Naive thymus-derived CD4-positive, alpha-beta T cell (primary cell): ENCODE measurements at regions not wholly inside any gene's neighbourhood (a gene's known extent, or its start where the extent isn't known, plus 50 kb on each side); places are given as distances from the start of the nearest gene placed in this dataset.

Source experiments
- ATAC-seq: fragments of 150-1000 bp; cut with Tn5 transposase; 2 replicates; pipeline ENCODE4 v1.10.0; 2021; ENCODE audit warnings: mild to moderate bottlenecking, moderate library complexity
- CTCF ChIA-PET: fragments of 350-600 bp; sonication (Branson Sonifier 250); formaldehyde crosslinking; loops from one replicate; lab custom pipeline; 2021; ENCODE audit warnings: antibody characterized with exemption; lab: Charles Lee
- POLR2A ChIA-PET: fragments of 350-600 bp; sonication (Branson Sonifier 250); formaldehyde crosslinking; loops from one replicate; lab custom pipeline; 2021; ENCODE audit warnings: antibody characterized with exemption, inconsistent platforms; lab: Charles Lee
- DNase-seq, 9 donors: peaks; one replicate each; pipeline versions ENCODE4 v3.0.0 to v3.0.0-alpha.2; 2020 to 2022; ENCODE audit warnings: mixed read lengths in 1 of 9
- H3K27ac ChIP-seq: one replicate; pipeline ENCODE4 v1.7.0; 2013; ENCODE audit warnings: mild to moderate bottlenecking, low read depth, low read length, moderate library complexity
- H3K27me3 ChIP-seq, 2 donors: one replicate each; pipeline ENCODE4 v1.7.0; 2013; ENCODE audit warnings: low read length in 2 of 2, mild to moderate bottlenecking in 2 of 2, moderate library complexity in 2 of 2; ENCODE audit not compliant: control insufficient read depth in 2 of 2, insufficient read depth in 2 of 2
- H3K36me3 ChIP-seq, 3 experiments: 1 replicate in 2 of 3; 2 replicates in 1 of 3; pipeline ENCODE4 v1.7.0; 2013; ENCODE audit warnings: low read length in 3 of 3, mild to moderate bottlenecking in 3 of 3, moderate library complexity in 1 of 3; ENCODE audit not compliant: insufficient read depth in 3 of 3, control insufficient read depth in 2 of 3
- H3K4me1 ChIP-seq, 2 donors: one replicate each; pipeline ENCODE4 v1.7.0; 2013; ENCODE audit warnings: low read length in 2 of 2, mild to moderate bottlenecking in 2 of 2, moderate library complexity in 1 of 2; ENCODE audit not compliant: control insufficient read depth in 2 of 2, insufficient read depth in 2 of 2
- H3K4me3 ChIP-seq: 2 replicates; pipeline ENCODE4 v1.7.0; 2013; ENCODE audit warnings: mild to moderate bottlenecking, low read length
- H3K9me3 ChIP-seq, 3 experiments: 1 replicate in 2 of 3; 2 replicates in 1 of 3; pipeline ENCODE4 v1.7.0; 2013; ENCODE audit warnings: low read length in 3 of 3; ENCODE audit not compliant: control insufficient read depth in 2 of 3
- H3K27ac Mint-ChIP-seq, 9 donors: one replicate each; pipeline ENCODE4 v1.8.0; 2020 to 2022; ENCODE audit warnings: mixed read lengths in 9 of 9, mild to moderate bottlenecking in 8 of 9, moderate library complexity in 5 of 9, inconsistent platforms in 2 of 9
- H3K27me3 Mint-ChIP-seq, 5 donors: one replicate each; pipeline ENCODE4 v1.8.0; 2021 to 2022; ENCODE audit warnings: mixed read lengths in 5 of 5, mild to moderate bottlenecking in 1 of 5
- H3K36me3 Mint-ChIP-seq, 5 donors: one replicate each; pipeline ENCODE4 v1.8.0; 2020 to 2022; ENCODE audit warnings: mixed read lengths in 5 of 5, mild to moderate bottlenecking in 3 of 5, inconsistent platforms in 1 of 5
- H3K4me1 Mint-ChIP-seq, 7 donors: one replicate each; pipeline ENCODE4 v1.8.0; 2020 to 2022; ENCODE audit warnings: mixed read lengths in 7 of 7, mild to moderate bottlenecking in 3 of 7, inconsistent platforms in 1 of 7
- H3K4me3 Mint-ChIP-seq, 10 donors: one replicate each; pipeline ENCODE4 v1.8.0; 2020 to 2022; ENCODE audit warnings: mild to moderate bottlenecking in 10 of 10, mixed read lengths in 10 of 10, moderate library complexity in 6 of 10, inconsistent platforms in 2 of 10
- H3K9me3 Mint-ChIP-seq, 11 donors: one replicate each; pipeline ENCODE4 v1.8.0; 2020 to 2022; ENCODE audit warnings: mixed read lengths in 11 of 11, mild to moderate bottlenecking in 4 of 11, inconsistent platforms in 1 of 11, moderate library complexity in 1 of 11
- intact Hi-C, 2 donors: fragments of 100-400 bp; cut with micrococcal nuclease; formaldehyde crosslinking; loops; one replicate each; pipeline ENCODE4 v1.15.1; 2023

DNA sequence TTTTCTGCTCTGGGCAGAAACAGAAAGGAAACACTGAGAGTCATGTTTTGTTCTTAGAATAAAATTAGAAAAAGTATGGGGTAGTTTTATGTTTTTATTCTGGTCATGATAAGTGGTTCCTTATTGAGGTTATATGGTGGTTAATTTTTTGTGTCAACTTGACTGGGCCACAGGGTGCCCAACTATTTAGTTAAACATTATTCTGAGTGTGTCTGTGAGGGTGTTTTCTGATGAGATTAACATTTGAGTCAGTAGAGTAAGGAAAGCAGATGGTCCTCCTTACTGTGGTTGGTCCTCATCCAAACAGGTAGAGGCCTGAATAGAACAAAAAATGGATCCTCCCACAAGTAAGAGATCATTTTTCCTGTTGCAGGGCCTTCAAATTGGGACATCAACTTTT, 98.9 kb downstream of the C3orf38 start:
- Histone ChIP-seq H3K36me3 (no peaks in the 10 kb centered on the region), H3K27me3 (no peaks in the 10 kb centered on the region), H3K9me3 (no peaks in the 10 kb centered on the region), H3K27ac (no peak overlapping the region), H3K4me3 (no peak overlapping the region), H3K4me1 (no peaks in the 10 kb centered on the region)
- ATAC-seq = no peak
- POLR2A ChIA-PET = no interaction called here
- peaks cover 2 to 20% (median 12%) of the 10 kb centered on the region in 11 donors for H3K9me3 Mint-ChIP-seq
- no peak for DNase-seq
- intact Hi-C loops = no loop called here
- H3K27me3 Mint-ChIP-seq = peaks cover 0 to 6% (median 0%) of the 10 kb centered on the region in 5 donors
- H3K27ac Mint-ChIP-seq = no peak overlapping the region
- H3K36me3 Mint-ChIP-seq = peaks cover 0 to 5% (median 0%) of the 10 kb centered on the region in 5 donors
- H3K4me1 Mint-ChIP-seq = no peaks in the 10 kb centered on the region
- CTCF ChIA-PET = no interaction called here
- H3K4me3 Mint-ChIP-seq = no peak overlapping the region

DNA sequence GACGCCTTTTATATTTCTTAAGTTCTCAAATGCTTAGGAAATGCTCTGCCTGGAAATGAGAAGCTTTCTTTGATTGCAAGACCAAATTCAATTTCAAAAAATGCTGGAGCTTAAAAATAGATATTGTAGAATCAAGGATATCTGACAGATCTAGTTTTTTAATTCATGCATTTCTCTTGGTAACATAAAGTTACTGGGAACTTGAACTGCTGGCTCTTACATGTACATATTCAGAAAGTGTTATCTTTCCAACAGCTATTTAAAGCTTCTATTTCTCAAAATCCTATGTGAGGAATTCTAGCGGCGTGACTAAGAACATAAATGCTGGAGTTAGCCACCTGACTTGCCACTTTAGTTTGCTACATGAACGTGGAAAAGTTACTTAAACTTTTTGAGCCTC, 109.3 kb downstream of the C3orf38 start:
- no peaks in the 10 kb centered on the region for H3K36me3 Mint-ChIP-seq
- H3K9me3 ChIP-seq = no peaks in the 10 kb centered on the region
- ATAC-seq = no peak
- no peaks in the 10 kb centered on the region for H3K4me1 ChIP-seq
- H3K4me1 Mint-ChIP-seq = no peaks in the 10 kb centered on the region
- no peak overlapping the region for H3K4me3 Mint-ChIP-seq
- no peak overlapping the region for H3K4me3 ChIP-seq
- H3K9me3 Mint-ChIP-seq = peaks cover 0 to 2% (median 0%) of the 10 kb centered on the region in 11 donors
- intact Hi-C loops = no loop called here
- H3K36me3 ChIP-seq = no peaks in the 10 kb centered on the region
- no peak overlapping the region for H3K27ac ChIP-seq
- no peak for DNase-seq
- H3K27ac Mint-ChIP-seq = no peak overlapping the region
- H3K27me3 Mint-ChIP-seq = peaks cover 0 to 3% (median 0%) of the 10 kb centered on the region in 5 donors
- ChIA-PET CTCF (no interaction called here), POLR2A (no interaction called here)
- H3K27me3 ChIP-seq = no peaks in the 10 kb centered on the region

DNA sequence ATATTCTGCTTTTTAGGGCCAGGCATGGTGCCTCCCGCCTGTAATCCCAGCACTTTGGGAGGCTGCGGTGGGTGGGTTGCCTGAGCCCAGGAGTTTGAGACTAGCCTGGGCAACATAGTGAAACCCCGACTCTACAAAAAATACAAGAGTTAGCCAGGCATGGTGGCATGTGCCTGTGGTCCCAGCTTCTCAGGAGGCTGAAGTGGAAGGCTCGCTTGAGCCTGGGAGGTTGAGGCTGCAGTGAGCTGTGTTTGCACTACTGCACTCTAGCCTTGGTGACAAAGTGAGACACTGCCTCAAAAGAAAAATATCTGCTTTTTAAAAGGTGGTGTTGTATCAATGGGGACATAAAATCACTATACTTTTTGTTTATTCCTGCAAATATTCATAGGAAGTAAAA, 112.8 kb downstream of the C3orf38 start:
- no peak overlapping the region for H3K4me3 Mint-ChIP-seq
- Histone ChIP-seq H3K36me3 (no peaks in the 10 kb centered on the region), H3K27ac (no peak overlapping the region), H3K4me1 (no peaks in the 10 kb centered on the region), H3K9me3 (no peaks in the 10 kb centered on the region), H3K27me3 (no peaks in the 10 kb centered on the region), H3K4me3 (no peak overlapping the region)
- no peaks in the 10 kb centered on the region for H3K36me3 Mint-ChIP-seq
- no peak overlapping the region for H3K27ac Mint-ChIP-seq
- H3K27me3 Mint-ChIP-seq = no peaks in the 10 kb centered on the region
- intact Hi-C loops = no loop called here
- no peak for ATAC-seq
- DNase-seq = peak in 1 of 9 donors; percentile 7
- peaks cover 0 to 2% (median 0%) of the 10 kb centered on the region in 11 donors for H3K9me3 Mint-ChIP-seq
- POLR2A ChIA-PET = no interaction called here
- CTCF ChIA-PET = no interaction called here
- no peaks in the 10 kb centered on the region for H3K4me1 Mint-ChIP-seq

DNA sequence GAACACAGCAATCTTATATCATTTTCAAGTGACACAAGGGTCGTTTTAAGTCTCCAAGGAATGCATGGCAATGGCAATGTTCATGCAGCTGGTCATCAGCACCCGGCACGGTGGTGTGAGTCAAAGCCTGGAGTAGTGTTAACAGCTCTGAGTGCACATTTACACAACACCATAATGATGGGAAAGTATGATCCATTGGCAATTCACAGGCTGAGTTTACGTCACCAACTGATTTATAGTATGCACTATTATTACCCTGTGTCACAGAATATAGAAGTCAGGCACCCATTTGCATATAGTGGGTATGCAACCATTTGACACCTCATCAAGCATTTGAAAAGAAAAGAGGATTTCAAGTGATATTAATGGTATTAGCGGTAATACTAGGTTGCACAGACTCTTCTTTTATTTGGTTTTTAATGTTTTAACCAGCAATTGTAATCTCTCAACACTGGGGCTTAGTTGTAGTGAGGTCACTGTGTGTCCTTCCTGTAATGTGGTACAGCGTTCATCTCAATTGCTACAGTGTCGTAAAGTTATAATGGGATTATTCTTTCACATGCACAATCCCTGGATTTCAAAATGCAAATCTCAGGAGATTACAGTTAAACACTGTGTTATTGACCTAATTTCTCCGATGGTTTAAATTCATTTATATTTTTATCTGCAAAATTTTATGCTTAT, 113.8 kb downstream of the C3orf38 start:
- Mint-ChIP-seq H3K4me3 (no peak overlapping the region), H3K27me3 (no peaks in the 10 kb centered on the region), H3K36me3 (no peaks in the 10 kb centered on the region), H3K9me3 (peaks cover 0 to 2% (median 0%) of the 10 kb centered on the region in 11 donors), H3K4me1 (no peaks in the 10 kb centered on the region), H3K27ac (no peak overlapping the region)
- POLR2A ChIA-PET = no interaction called here
- ATAC-seq = no peak
- no peaks in the 10 kb centered on the region for H3K36me3 ChIP-seq
- intact Hi-C loops = no loop called here
- H3K9me3 ChIP-seq = no peaks in the 10 kb centered on the region
- CTCF ChIA-PET = no interaction called here
- no peak overlapping the region for H3K4me3 ChIP-seq
- DNase-seq = no peak
- H3K27me3 ChIP-seq = no peaks in the 10 kb centered on the region
- H3K27ac ChIP-seq = no peak overlapping the region
- no peaks in the 10 kb centered on the region for H3K4me1 ChIP-seq

DNA sequence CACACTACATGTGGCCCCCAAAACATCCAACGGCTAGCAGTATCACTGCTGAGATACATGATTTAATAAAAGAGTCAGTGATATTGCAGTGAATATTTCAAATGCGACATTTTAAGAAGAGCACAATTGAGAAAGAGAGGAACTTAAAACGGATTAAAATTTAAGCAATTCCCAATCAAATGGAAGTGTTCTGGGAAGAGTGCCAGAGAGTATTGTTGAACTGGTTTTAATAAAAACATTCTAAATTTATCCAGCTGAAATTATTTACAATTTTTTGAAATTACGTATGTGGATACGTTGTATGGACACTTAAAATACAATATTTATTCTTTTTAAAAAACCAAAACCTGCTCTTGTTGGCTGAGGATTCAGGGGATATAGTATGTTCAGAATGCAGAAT, 117.7 kb downstream of the C3orf38 start:
- Mint-ChIP-seq H3K4me3 (no peak overlapping the region), H3K27ac (no peak overlapping the region), H3K27me3 (no peaks in the 10 kb centered on the region), H3K4me1 (no peaks in the 10 kb centered on the region), H3K36me3 (no peaks in the 10 kb centered on the region), H3K9me3 (no peaks in the 10 kb centered on the region)
- H3K27ac ChIP-seq = no peak overlapping the region
- H3K4me3 ChIP-seq = no peak overlapping the region
- intact Hi-C loops = no loop called here
- H3K36me3 ChIP-seq = no peaks in the 10 kb centered on the region
- no peaks in the 10 kb centered on the region for H3K9me3 ChIP-seq
- ChIA-PET CTCF (no interaction called here), POLR2A (no interaction called here)
- DNase-seq = no peak
- H3K27me3 ChIP-seq = no peaks in the 10 kb centered on the region
- no peaks in the 10 kb centered on the region for H3K4me1 ChIP-seq
- ATAC-seq = no peak

DNA sequence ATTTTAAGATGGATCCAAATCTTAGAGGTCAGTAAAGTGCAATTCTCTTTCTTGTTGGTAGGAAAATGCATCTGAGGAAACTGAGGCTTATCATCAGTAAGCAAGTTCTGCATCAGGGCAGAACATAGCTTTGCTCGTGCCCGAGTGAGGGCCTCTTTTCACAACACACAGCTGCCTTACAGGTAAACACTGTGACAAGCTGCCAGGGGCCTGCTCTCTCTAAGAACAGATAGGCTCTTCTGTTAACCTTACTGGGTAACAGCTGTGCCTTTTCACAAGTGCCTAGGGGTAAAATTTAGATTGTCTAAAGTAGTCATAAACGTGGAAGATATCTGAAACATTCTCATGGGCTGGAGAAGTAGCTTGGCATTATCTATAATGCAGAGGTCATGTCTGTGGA, 118.1 kb downstream of the C3orf38 start:
- Histone ChIP-seq H3K9me3 (no peaks in the 10 kb centered on the region), H3K27ac (no peak overlapping the region), H3K4me3 (no peak overlapping the region), H3K4me1 (no peaks in the 10 kb centered on the region), H3K27me3 (no peaks in the 10 kb centered on the region), H3K36me3 (no peaks in the 10 kb centered on the region)
- Mint-ChIP-seq H3K36me3 (no peaks in the 10 kb centered on the region), H3K4me3 (no peak overlapping the region), H3K9me3 (no peaks in the 10 kb centered on the region), H3K27me3 (no peaks in the 10 kb centered on the region), H3K27ac (no peak overlapping the region), H3K4me1 (no peaks in the 10 kb centered on the region)
- ChIA-PET POLR2A (no interaction called here), CTCF (no interaction called here)
- intact Hi-C loops = no loop called here
- DNase-seq (no peak), ATAC-seq (no peak)

DNA sequence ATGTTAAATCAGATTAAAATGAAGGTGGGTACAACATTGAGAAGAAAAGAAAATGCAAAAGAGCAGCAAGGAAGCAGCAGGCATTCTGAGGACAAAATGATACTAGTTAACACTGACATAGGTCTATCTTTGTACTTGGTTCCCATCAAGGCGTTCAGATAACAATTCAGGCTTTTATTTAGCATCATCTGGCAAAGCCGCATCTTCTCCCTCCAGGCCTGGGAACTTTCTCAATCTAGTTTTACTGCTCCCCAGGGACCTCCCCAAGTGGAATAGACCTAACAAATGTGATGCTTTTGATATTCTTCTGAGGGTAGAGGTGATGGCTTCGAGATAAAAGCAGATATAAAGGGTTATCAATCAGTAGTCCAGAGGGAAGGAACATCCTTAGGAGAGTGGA, 130.6 kb downstream of the C3orf38 start:
- no peak overlapping the region for H3K27ac ChIP-seq
- intact Hi-C loops = no loop called here
- H3K27me3 ChIP-seq = no peaks in the 10 kb centered on the region
- peaks cover 0 to 3% (median 0%) of the 10 kb centered on the region in 7 donors for H3K4me1 Mint-ChIP-seq
- no peak for DNase-seq
- ATAC-seq = no peak
- no peaks in the 10 kb centered on the region for H3K9me3 ChIP-seq
- peaks cover 0 to 3% (median 0%) of the 10 kb centered on the region in 5 donors for H3K27me3 Mint-ChIP-seq
- H3K36me3 ChIP-seq = no peaks in the 10 kb centered on the region
- no peak overlapping the region for H3K4me3 Mint-ChIP-seq
- no peak overlapping the region for H3K4me3 ChIP-seq
- peaks cover 0 to 3% (median 0%) of the 10 kb centered on the region in 11 donors for H3K9me3 Mint-ChIP-seq
- ChIA-PET CTCF (no interaction called here), POLR2A (no interaction called here)
- no peaks in the 10 kb centered on the region for H3K36me3 Mint-ChIP-seq
- H3K27ac Mint-ChIP-seq = no peak overlapping the region
- H3K4me1 ChIP-seq = no peaks in the 10 kb centered on the region
